Esophagus muscularis mucosa (tissue), 4 donors: ENCODE measurements at regions not wholly inside any gene's neighbourhood (a gene's known extent, or its start where the extent isn't known, plus 50 kb on each side); places are given as distances from the start of the nearest gene placed in this dataset.
"Not testable (repeated sequence)": the region's sequence is repeated elsewhere in the genome, so short reads cannot be mapped to it uniquely, and the experiment has no call there.

Experiments
- DNase-seq: peaks from one replicate; pipeline ENCODE4 v3.0.0-alpha.2; 2017; ENCODE audit errors: extremely low spot score
- H3K27ac ChIP-seq, 4 donors: fragments of 200-600 bp; sonication (generic); replicated peaks in 1 of 4; 1 replicate in 3 of 4; 2 replicates in 1 of 4; pipeline ENCODE4 v1.5.1; 2016 to 2019; ENCODE audit warnings: mild to moderate bottlenecking in 1 of 4
- H3K27me3 ChIP-seq, 4 donors: fragments of 200-600 bp; sonication (generic); one replicate each; pipeline versions ENCODE4 v1.5.1 to v1.6.0; 2016 to 2019
- H3K36me3 ChIP-seq, 4 donors: fragments of 200-600 bp; sonication (generic); one replicate each; pipeline ENCODE4 v1.5.1; 2016 to 2019
- H3K4me1 ChIP-seq, 4 donors: fragments of 200-600 bp; sonication (generic); one replicate each; pipeline ENCODE4 v1.5.1; 2016 to 2019
- H3K4me3 ChIP-seq, 4 donors: fragments of 200-600 bp; sonication (generic); 1 replicate in 2 of 4; 2 replicates in 2 of 4; pipeline ENCODE4 v1.5.1; 2016 to 2019; ENCODE audit warnings: mild to moderate bottlenecking in 4 of 4, moderate library complexity in 1 of 4
- H3K9me3 ChIP-seq, 4 donors: fragments of 200-600 bp; sonication (generic); 1 replicate in 3 of 4; 2 replicates in 1 of 4; pipeline ENCODE4 v1.5.1; 2016 to 2019
- EP300 ChIP-seq: sonication (generic); formaldehyde crosslinking; IDR thresholded peaks from one replicate; pipeline ENCODE4 v1.6.1; 2017; ENCODE audit warnings: antibody characterized with exemption
- POLR2A ChIP-seq: fragments of 450-650 bp; IDR thresholded peaks from one replicate; pipeline ENCODE4 v1.6.1; 2017; ENCODE audit warnings: antibody characterized with exemption, moderate library complexity, mild to moderate bottlenecking, low read depth
- POLR2AphosphoS5 ChIP-seq, 2 donors: sonication (generic); formaldehyde crosslinking; IDR thresholded peaks; one replicate each; pipeline ENCODE4 v1.6.1; 2017; ENCODE audit warnings: antibody characterized with exemption in 2 of 2
- WGBS: methylation state at CpG from one replicate; pipeline ENCODE4 v1.1.5; 2018; 5-methylcytosine and 5-hydroxymethylcytosine counted together
- intact Hi-C: fragments of 100-400 bp; cut with DNase I; formaldehyde crosslinking; loops from one replicate; pipeline ENCODE4 v1.15.1; 2023
- TF ChIP-seq, protein P1 (sequence below), 3 experiments: fragments of 200-600 bp in 2 of 3; fragments of 450-650 bp in 1 of 3; sonication (generic) in 2 of 3; IDR thresholded peaks; one replicate each; pipeline ENCODE4 v1.5.1; 2017 to 2019; ENCODE audit warnings: antibody characterized with exemption in 3 of 3, mild to moderate bottlenecking in 2 of 3, moderate library complexity in 1 of 3

- no peak overlapping the region for H3K27ac ChIP-seq
- no peak for DNase-seq
- WGBS = 59% methylated on average over 5 of the region's 5 CpGs
- peaks cover 0 to 5% (median 0%) of the 10 kb centered on the region in 4 donors for H3K4me1 ChIP-seq
- H3K27me3 ChIP-seq = no peaks in the 10 kb centered on the region
- TF ChIP-seq POLR2AphosphoS5 (IDR thresholded peaks at IDR 0.05) (no peak), EP300 (no peak), POLR2A (no peak)
- TF ChIP-seq, protein P1, sequence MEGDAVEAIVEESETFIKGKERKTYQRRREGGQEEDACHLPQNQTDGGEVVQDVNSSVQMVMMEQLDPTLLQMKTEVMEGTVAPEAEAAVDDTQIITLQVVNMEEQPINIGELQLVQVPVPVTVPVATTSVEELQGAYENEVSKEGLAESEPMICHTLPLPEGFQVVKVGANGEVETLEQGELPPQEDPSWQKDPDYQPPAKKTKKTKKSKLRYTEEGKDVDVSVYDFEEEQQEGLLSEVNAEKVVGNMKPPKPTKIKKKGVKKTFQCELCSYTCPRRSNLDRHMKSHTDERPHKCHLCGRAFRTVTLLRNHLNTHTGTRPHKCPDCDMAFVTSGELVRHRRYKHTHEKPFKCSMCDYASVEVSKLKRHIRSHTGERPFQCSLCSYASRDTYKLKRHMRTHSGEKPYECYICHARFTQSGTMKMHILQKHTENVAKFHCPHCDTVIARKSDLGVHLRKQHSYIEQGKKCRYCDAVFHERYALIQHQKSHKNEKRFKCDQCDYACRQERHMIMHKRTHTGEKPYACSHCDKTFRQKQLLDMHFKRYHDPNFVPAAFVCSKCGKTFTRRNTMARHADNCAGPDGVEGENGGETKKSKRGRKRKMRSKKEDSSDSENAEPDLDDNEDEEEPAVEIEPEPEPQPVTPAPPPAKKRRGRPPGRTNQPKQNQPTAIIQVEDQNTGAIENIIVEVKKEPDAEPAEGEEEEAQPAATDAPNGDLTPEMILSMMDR (IDR thresholded peaks at IDR 0.05) = no peak
- no peaks in the 10 kb centered on the region for H3K36me3 ChIP-seq
- intact Hi-C loops = no loop called here
- H3K4me3 ChIP-seq = no peak overlapping the region
- no peaks in the 10 kb centered on the region for H3K9me3 ChIP-seq
These were observed 237.5 kb upstream of the POGK start for GRCh38 chr1:166601650-166602278.

- H3K4me1 ChIP-seq, H3K27me3 ChIP-seq, intact Hi-C loops, H3K36me3 ChIP-seq, H3K9me3 ChIP-seq, DNase-seq, H3K4me3 ChIP-seq, H3K27ac ChIP-seq: not testable (repeated sequence)
- WGBS = 74% methylated on average over 3 of the region's 3 CpGs
These were observed 236.5 kb upstream of the POGK start for GRCh38 chr1:166602801-166603200.

- intact Hi-C loops = no loop called here
- DNase-seq = no peak
- WGBS = 91% methylated on average over 5 of the region's 5 CpGs
- no peak overlapping the region for H3K27ac ChIP-seq
- H3K36me3 ChIP-seq = no peaks in the 10 kb centered on the region
- H3K9me3 ChIP-seq = no peaks in the 10 kb centered on the region
- H3K4me1 ChIP-seq = peaks cover 0 to 5% (median 0%) of the 10 kb centered on the region in 4 donors
- TF ChIP-seq POLR2A = no peak
- no peak for TF ChIP-seq POLR2AphosphoS5 (IDR thresholded peaks at IDR 0.05)
- no peaks in the 10 kb centered on the region for H3K27me3 ChIP-seq
- H3K4me3 ChIP-seq = no peak overlapping the region
These were observed 236.0 kb upstream of the POGK start for GRCh38 chr1:166603296-166603695.

DNA sequence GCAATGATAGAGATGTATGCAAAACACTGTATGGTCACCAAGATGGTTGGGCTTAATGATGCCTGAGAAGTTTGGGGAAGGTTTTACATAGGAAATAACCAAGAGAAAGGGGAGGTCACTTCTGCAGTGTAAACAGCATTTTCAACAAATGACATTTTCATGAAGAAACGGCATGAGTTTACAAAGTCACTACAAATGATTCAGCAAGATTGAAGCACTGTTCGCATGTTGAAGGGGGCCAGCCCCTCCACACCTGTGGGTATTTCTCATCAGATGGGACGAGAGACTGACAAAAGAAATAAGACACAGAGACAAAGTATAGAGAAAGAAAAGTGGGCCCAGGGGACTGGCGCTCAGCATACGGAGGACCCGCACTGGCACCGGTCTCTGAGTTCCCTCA is 234.1 kb upstream of the POGK start:
- no peak for DNase-seq
- no peaks in the 10 kb centered on the region for H3K9me3 ChIP-seq

GRCh38 chr1:166612886-166613285 is 226.4 kb upstream of the POGK start:
- Histone ChIP-seq H3K27me3 (no peaks in the 10 kb centered on the region), H3K4me3 (no peak overlapping the region), H3K4me1 (no peaks in the 10 kb centered on the region), H3K27ac (no peak overlapping the region), H3K36me3 (no peaks in the 10 kb centered on the region), H3K9me3 (no peaks in the 10 kb centered on the region)
- TF ChIP-seq POLR2A = no peak
- TF ChIP-seq, protein P1 (IDR thresholded peaks at IDR 0.05) = no peak
- TF ChIP-seq EP300 = no peak
- TF ChIP-seq POLR2AphosphoS5 (IDR thresholded peaks at IDR 0.05) = no peak
- intact Hi-C loops = no loop called here
- DNase-seq = no peak
- WGBS = 27% methylated on average over 1 of the region's 1 CpG

More for the DNA sequence above, 234.1 kb upstream of the POGK start:
- H3K27me3 ChIP-seq = no peaks in the 10 kb centered on the region
- peaks cover 0 to 5% (median 0%) of the 10 kb centered on the region in 4 donors for H3K4me1 ChIP-seq
- no peaks in the 10 kb centered on the region for H3K36me3 ChIP-seq
- no peak overlapping the region for H3K27ac ChIP-seq
- 86% methylated on average over 7 of the region's 7 CpGs for WGBS
- intact Hi-C loops = no loop called here
- no peak overlapping the region for H3K4me3 ChIP-seq
- TF ChIP-seq POLR2AphosphoS5 (IDR thresholded peaks at IDR 0.05) (no peak), POLR2A (no peak), EP300 (no peak)
- TF ChIP-seq, protein P1 (IDR thresholded peaks at IDR 0.05) = no peak

GRCh38 chr1:166616206-166616605 is 223.1 kb upstream of the POGK start:
- 91% methylated on average over 1 of the region's 1 CpG for WGBS
- no peaks in the 10 kb centered on the region for H3K4me1 ChIP-seq
- H3K9me3 ChIP-seq = no peaks in the 10 kb centered on the region
- DNase-seq = no peak
- H3K36me3 ChIP-seq = no peaks in the 10 kb centered on the region
- no peak overlapping the region for H3K4me3 ChIP-seq
- no peak for TF ChIP-seq POLR2A
- TF ChIP-seq, protein P1 (IDR thresholded peaks at IDR 0.05) = no peak
- TF ChIP-seq POLR2AphosphoS5 (IDR thresholded peaks at IDR 0.05) = no peak
- no peak for TF ChIP-seq EP300
- intact Hi-C loops = no loop called here
- no peak overlapping the region for H3K27ac ChIP-seq
- peaks cover 0 to 6% (median 0%) of the 10 kb centered on the region in 4 donors for H3K27me3 ChIP-seq
